ENCODE measurements at regions not wholly inside any gene's neighbourhood (a gene's known extent, or its start where the extent isn't known, plus 50 kb on each side); places are given as distances from the start of the nearest gene placed in this dataset.

- DNase-seq: no peak
- Histone ChIP-seq H3K27me3 (ENCODE audit: control insufficient read depth in 2 of 2, insufficient read depth in 2 of 2, low read length in 2 of 2) (peaks cover 0 to 2% of the 10 kb centered on the region in 2 donors), H3K9me3 (replicated peaks in 1 of 2; ENCODE audit: control insufficient read depth in 1 of 2, insufficient read depth in 1 of 2, low read length in 2 of 2) (no peaks in the 10 kb centered on the region), H3K4me1 (ENCODE audit: control insufficient read depth in 1 of 2, insufficient read depth in 2 of 2, low read length in 2 of 2) (no peaks in the 10 kb centered on the region), H2AFZ (ENCODE audit: insufficient read depth, low read depth, low read length, poor library complexity, severe bottlenecking) (no peak overlapping the region), H3K79me2 (ENCODE audit: insufficient read depth, low read length) (no peaks in the 10 kb centered on the region), H3K36me3 (replicated peaks in 1 of 2; ENCODE audit: control insufficient read depth in 1 of 2, insufficient read depth in 2 of 2, low read length in 2 of 2) (no peaks in the 10 kb centered on the region), H3K4me2 (replicated peaks; ENCODE audit: extremely low read depth, low read length, poor library complexity, severe bottlenecking) (no peak overlapping the region), H3K4me3 (replicated peaks in 1 of 3; ENCODE audit: low read depth in 2 of 3, low read length in 3 of 3) (no peak overlapping the region), H3K9ac (ENCODE audit: insufficient read depth, low read length, poor library complexity, severe bottlenecking) (no peak overlapping the region), H3K27ac (ENCODE audit: low read depth in 1 of 2, low read length in 2 of 2) (no peak overlapping the region), H4K20me1 (ENCODE audit: insufficient read depth, low read length) (no peaks in the 10 kb centered on the region)
- TF ChIP-seq, protein P1, sequence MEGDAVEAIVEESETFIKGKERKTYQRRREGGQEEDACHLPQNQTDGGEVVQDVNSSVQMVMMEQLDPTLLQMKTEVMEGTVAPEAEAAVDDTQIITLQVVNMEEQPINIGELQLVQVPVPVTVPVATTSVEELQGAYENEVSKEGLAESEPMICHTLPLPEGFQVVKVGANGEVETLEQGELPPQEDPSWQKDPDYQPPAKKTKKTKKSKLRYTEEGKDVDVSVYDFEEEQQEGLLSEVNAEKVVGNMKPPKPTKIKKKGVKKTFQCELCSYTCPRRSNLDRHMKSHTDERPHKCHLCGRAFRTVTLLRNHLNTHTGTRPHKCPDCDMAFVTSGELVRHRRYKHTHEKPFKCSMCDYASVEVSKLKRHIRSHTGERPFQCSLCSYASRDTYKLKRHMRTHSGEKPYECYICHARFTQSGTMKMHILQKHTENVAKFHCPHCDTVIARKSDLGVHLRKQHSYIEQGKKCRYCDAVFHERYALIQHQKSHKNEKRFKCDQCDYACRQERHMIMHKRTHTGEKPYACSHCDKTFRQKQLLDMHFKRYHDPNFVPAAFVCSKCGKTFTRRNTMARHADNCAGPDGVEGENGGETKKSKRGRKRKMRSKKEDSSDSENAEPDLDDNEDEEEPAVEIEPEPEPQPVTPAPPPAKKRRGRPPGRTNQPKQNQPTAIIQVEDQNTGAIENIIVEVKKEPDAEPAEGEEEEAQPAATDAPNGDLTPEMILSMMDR (IDR thresholded peaks at IDR 0.05): no peak
- Mint-ChIP-seq H3K9me3 (peaks cover 2 to 8% (median 3%) of the 10 kb centered on the region in 7 donors), H3K27ac (no peak overlapping the region), H3K4me3 (no peak overlapping the region), H3K4me1 (no peaks in the 10 kb centered on the region), H3K27me3 (ENCODE audit: low read depth in 3 of 3) (peaks cover 3 to 11% (median 4%) of the 10 kb centered on the region in 3 donors), H3K36me3 (no peaks in the 10 kb centered on the region)
- WGBS (ENCODE audit: insufficient coverage): no CpG with 5 or more reads among the region's 4 CpGs
- intact Hi-C loops (cut with micrococcal nuclease): no loop called here
Observed at GRCh38 chr4:129230846-129231245, 134.9 kb downstream of the C4orf33 start.

DNA sequence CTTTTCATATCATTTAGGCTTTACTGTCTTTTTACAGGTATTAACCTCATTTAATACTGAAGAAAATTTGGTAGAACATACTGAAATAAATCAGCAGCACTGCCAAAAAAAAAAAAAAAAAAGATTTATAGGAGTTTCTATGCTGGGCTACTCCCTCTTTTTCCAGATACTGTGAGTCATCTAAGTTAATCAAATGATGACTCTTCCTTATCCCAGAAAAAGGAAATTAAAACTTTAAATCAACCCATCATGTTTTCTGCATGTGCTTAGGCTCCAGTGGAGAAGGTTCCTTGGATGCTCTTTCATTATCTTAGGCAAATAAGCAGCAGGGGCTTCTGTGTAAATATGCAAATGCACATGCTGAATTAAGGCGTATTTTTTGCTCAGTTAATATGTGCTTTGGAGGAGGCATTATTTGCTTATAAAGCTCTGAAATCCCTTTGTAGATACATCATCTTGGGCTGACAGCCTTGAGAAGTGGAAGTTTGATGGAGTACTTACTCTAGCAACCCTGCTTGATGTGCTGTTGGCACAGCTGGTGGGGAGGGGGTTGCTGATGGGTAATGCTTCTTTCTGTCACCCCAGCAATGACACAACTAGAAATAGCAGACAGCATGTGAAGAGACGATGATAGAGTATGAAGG is 136.1 kb downstream of the C4orf33 start:
- Mint-ChIP-seq H3K27me3 (ENCODE audit: low read depth in 3 of 3) (peaks cover 3 to 10% (median 4%) of the 10 kb centered on the region in 3 donors), H3K9me3 (peaks cover 2 to 8% (median 3%) of the 10 kb centered on the region in 7 donors), H3K4me1 (no peaks in the 10 kb centered on the region), H3K27ac (peak overlapping the region in 1 of 7 donors; percentile 35), H3K4me3 (no peak overlapping the region), H3K36me3 (no peaks in the 10 kb centered on the region)
- Histone ChIP-seq H3K27me3 (ENCODE audit: control insufficient read depth in 2 of 2, insufficient read depth in 2 of 2, low read length in 2 of 2) (peaks cover 0 to 2% of the 10 kb centered on the region in 2 donors), H3K4me2 (replicated peaks; ENCODE audit: extremely low read depth, low read length, poor library complexity, severe bottlenecking) (no peak overlapping the region), H3K9me3 (replicated peaks in 1 of 2; ENCODE audit: control insufficient read depth in 1 of 2, insufficient read depth in 1 of 2, low read length in 2 of 2) (no peaks in the 10 kb centered on the region), H3K36me3 (replicated peaks in 1 of 2; ENCODE audit: control insufficient read depth in 1 of 2, insufficient read depth in 2 of 2, low read length in 2 of 2) (no peaks in the 10 kb centered on the region), H4K20me1 (ENCODE audit: insufficient read depth, low read length) (no peaks in the 10 kb centered on the region), H2AFZ (ENCODE audit: insufficient read depth, low read depth, low read length, poor library complexity, severe bottlenecking) (peak overlapping the region; percentile 8), H3K79me2 (ENCODE audit: insufficient read depth, low read length) (no peaks in the 10 kb centered on the region), H3K4me1 (ENCODE audit: control insufficient read depth in 1 of 2, insufficient read depth in 2 of 2, low read length in 2 of 2) (no peaks in the 10 kb centered on the region), H3K9ac (ENCODE audit: insufficient read depth, low read length, poor library complexity, severe bottlenecking) (no peak overlapping the region), H3K4me3 (replicated peaks in 1 of 3; ENCODE audit: low read depth in 2 of 3, low read length in 3 of 3) (no peak overlapping the region), H3K27ac (ENCODE audit: low read depth in 1 of 2, low read length in 2 of 2) (no peak overlapping the region)
- DNase-seq: no peak
- TF ChIP-seq, protein P1 (IDR thresholded peaks at IDR 0.05): no peak
- WGBS (ENCODE audit: insufficient coverage): 100% methylated on average over 1 of the region's 2 CpGs
- intact Hi-C loops (cut with micrococcal nuclease): no loop called here
